ENCODE measurements at regions not wholly inside any gene's neighbourhood (a gene's known extent, or its start where the extent isn't known, plus 50 kb on each side); places are given as distances from the start of the nearest gene placed in this dataset.
"Not testable (repeated sequence)": the region's sequence is repeated elsewhere in the genome, so short reads cannot be mapped to it uniquely, and the experiment has no call there.

- FAIRE-seq = no peak
- peak in 1 of 2 donors; percentile 4 for DNase-seq (ENCODE audit: low spot score in 2 of 2)
These were observed 110.9 kb upstream of the ENPEP start for GRCh38 chr4:110364911-110365520.

GRCh38 chr4:110361921-110362320, 114.0 kb upstream of the ENPEP start:
- no peak for DNase-seq (ENCODE audit: low spot score in 2 of 2)
- FAIRE-seq = no peak

- DNase-seq (ENCODE audit: low spot score in 2 of 2) (no peak), FAIRE-seq (no peak)
These were observed 116.9 kb upstream of the ENPEP start for GRCh38 chr4:110359076-110359475.

- FAIRE-seq (no peak), DNase-seq (ENCODE audit: low spot score in 2 of 2) (no peak)
These were observed 118.4 kb upstream of the ENPEP start for GRCh38 chr4:110357521-110357920.

- DNase-seq (ENCODE audit: low spot score in 2 of 2) (no peak), FAIRE-seq (no peak)
These were observed 121.5 kb upstream of the ENPEP start for GRCh38 chr4:110354460-110354859.

- DNase-seq (ENCODE audit: low spot score in 2 of 2) = no peak
- FAIRE-seq = no peak
These were observed 123.1 kb upstream of the ENPEP start for GRCh38 chr4:110352670-110353442.

GRCh38 chr4:110348711-110349383, 127.1 kb upstream of the ENPEP start:
- DNase-seq (ENCODE audit: low spot score in 2 of 2) (no peak), FAIRE-seq (no peak)

GRCh38 chr4:110347805-110348204, 128.2 kb upstream of the ENPEP start:
- FAIRE-seq (no peak), DNase-seq (ENCODE audit: low spot score in 2 of 2) (no peak)

GRCh38 chr4:110344165-110344564, 131.8 kb upstream of the ENPEP start:
- no peak for FAIRE-seq
- no peak for DNase-seq (ENCODE audit: low spot score in 2 of 2)

- no peak for DNase-seq (ENCODE audit: low spot score in 2 of 2)
- FAIRE-seq = no peak
These were observed 132.4 kb upstream of the ENPEP start for GRCh38 chr4:110343534-110343933.

GRCh38 chr4:110341118-110341517, 134.8 kb upstream of the ENPEP start:
- not testable (repeated sequence) for FAIRE-seq; DNase-seq (ENCODE audit: low spot score in 2 of 2)

GRCh38 chr4:110335399-110335798, 137.0 kb upstream of the ELOVL6 start:
- FAIRE-seq (no peak), DNase-seq (ENCODE audit: low spot score in 2 of 2) (no peak)

- DNase-seq (ENCODE audit: low spot score in 2 of 2) = no peak
- no peak for FAIRE-seq
These were observed 134.1 kb upstream of the ELOVL6 start for GRCh38 chr4:110332483-110332882.

- not testable (repeated sequence) for DNase-seq (ENCODE audit: low spot score in 2 of 2); FAIRE-seq
These were observed 128.0 kb upstream of the ELOVL6 start for GRCh38 chr4:110326426-110326825.

- DNase-seq (ENCODE audit: low spot score in 2 of 2) (no peak), FAIRE-seq (no peak)
These were observed 112.4 kb upstream of the ELOVL6 start for GRCh38 chr4:110310795-110311194.

- DNase-seq (ENCODE audit: low spot score in 2 of 2) = no peak
- no peak for FAIRE-seq
These were observed 111.3 kb upstream of the ELOVL6 start for GRCh38 chr4:110309675-110310074.

GRCh38 chr4:110306303-110306702, 107.9 kb upstream of the ELOVL6 start:
- DNase-seq (ENCODE audit: low spot score in 2 of 2) = no peak
- FAIRE-seq = no peak

GRCh38 chr4:110305455-110305854, 107.0 kb upstream of the ELOVL6 start:
- DNase-seq (ENCODE audit: low spot score in 2 of 2) (no peak), FAIRE-seq (no peak)

- DNase-seq (ENCODE audit: low spot score in 2 of 2) (no peak), FAIRE-seq (no peak)
These were observed 98.5 kb upstream of the ELOVL6 start for GRCh38 chr4:110296892-110297291.

- no peak for FAIRE-seq
- DNase-seq (ENCODE audit: low spot score in 2 of 2) = no peak
These were observed 95.8 kb upstream of the ELOVL6 start for GRCh38 chr4:110294165-110294564.

- FAIRE-seq = no peak
These were observed 94.8 kb upstream of the ELOVL6 start for GRCh38 chr4:110292994-110293744.

More at GRCh38 chr4:110292994-110293744, 94.8 kb upstream of the ELOVL6 start:
- DNase-seq (ENCODE audit: low spot score in 2 of 2) = no peak
